ENCODE measurements at regions not wholly inside any gene's neighbourhood (a gene's known extent, or its start where the extent isn't known, plus 50 kb on each side); places are given as distances from the start of the nearest gene placed in this dataset.
A peak's percentile ranks its signal among the peaks of the same experiment; 100 is the strongest.
"Not testable (repeated sequence)": the region's sequence is repeated elsewhere in the genome, so short reads cannot be mapped to it uniquely, and the experiment has no call there.

GRCh38 chr6:72457738-72458137, 164.1 kb upstream of the KCNQ5 start:
- no peak for DNase-seq (ENCODE audit: low read depth)

GRCh38 chr6:72458521-72458920, 163.3 kb upstream of the KCNQ5 start:
- no peak for DNase-seq (ENCODE audit: low read depth)

GRCh38 chr6:72461144-72461543, 160.7 kb upstream of the KCNQ5 start:
- DNase-seq (ENCODE audit: low read depth): peak; percentile 81

GRCh38 chr6:72464246-72464645, 157.6 kb upstream of the KCNQ5 start:
- DNase-seq (ENCODE audit: low read depth): no peak

GRCh38 chr6:72464791-72465691, 156.8 kb upstream of the KCNQ5 start:
- peak; percentile 91 for DNase-seq (ENCODE audit: low read depth)

GRCh38 chr6:72466471-72466870, 155.4 kb upstream of the KCNQ5 start:
- DNase-seq (ENCODE audit: low read depth): no peak

- peak; percentile 54 for DNase-seq (ENCODE audit: low read depth)
These were observed 154.8 kb upstream of the KCNQ5 start for GRCh38 chr6:72466971-72467566.

GRCh38 chr6:72469406-72469983, 152.4 kb upstream of the KCNQ5 start:
- DNase-seq (ENCODE audit: low read depth): not testable (repeated sequence)

GRCh38 chr6:72476051-72476450, 145.8 kb upstream of the KCNQ5 start:
- DNase-seq (ENCODE audit: low read depth): no peak

GRCh38 chr6:72476646-72477045, 145.2 kb upstream of the KCNQ5 start:
- no peak for DNase-seq (ENCODE audit: low read depth)

GRCh38 chr6:72495441-72495840, 126.4 kb upstream of the KCNQ5 start:
- no peak for DNase-seq (ENCODE audit: low read depth)

GRCh38 chr6:72497186-72497585, 124.7 kb upstream of the KCNQ5 start:
- no peak for DNase-seq (ENCODE audit: low read depth)

- DNase-seq (ENCODE audit: low read depth): no peak
These were observed 121.2 kb upstream of the KCNQ5 start for GRCh38 chr6:72500669-72501068.

GRCh38 chr6:72504406-72504805, 117.5 kb upstream of the KCNQ5 start:
- DNase-seq (ENCODE audit: low read depth): no peak

GRCh38 chr6:72505446-72505845, 116.4 kb upstream of the KCNQ5 start:
- no peak for DNase-seq (ENCODE audit: low read depth)

- DNase-seq (ENCODE audit: low read depth): no peak
These were observed 102.0 kb upstream of the KCNQ5 start for GRCh38 chr6:72519871-72520270.

- DNase-seq (ENCODE audit: low read depth): no peak
These were observed 100.2 kb upstream of the KCNQ5 start for GRCh38 chr6:72521684-72522083.

GRCh38 chr6:72522735-72523141, 99.1 kb upstream of the KCNQ5 start:
- no peak for DNase-seq (ENCODE audit: low read depth)

- DNase-seq (ENCODE audit: low read depth): no peak
These were observed 97.7 kb upstream of the KCNQ5 start for GRCh38 chr6:72524011-72524645.

GRCh38 chr6:72525821-72526510, 95.9 kb upstream of the KCNQ5 start:
- peak; percentile 22 for DNase-seq (ENCODE audit: low read depth)

- no peak for DNase-seq (ENCODE audit: low read depth)
These were observed 91.7 kb upstream of the KCNQ5 start for GRCh38 chr6:72530152-72530551.

- DNase-seq (ENCODE audit: low read depth): no peak
These were observed 91.1 kb upstream of the KCNQ5 start for GRCh38 chr6:72530750-72531149.

Data from amniotic epithelial cell (primary cell).